HG03060 (cell line): ENCODE measurements at regions not wholly inside any gene's neighbourhood (a gene's known extent, or its start where the extent isn't known, plus 50 kb on each side); places are given as distances from the start of the nearest gene placed in this dataset.
"Not testable (repeated sequence)": the region's sequence is repeated elsewhere in the genome, so short reads cannot be mapped to it uniquely, and the experiment has no call there.

Experiments
- ATAC-seq: cut with Tn5 transposase; IDR thresholded peaks from one replicate; pipeline ENCODE4 v1.9.1; 2021; ENCODE audit warnings: low read depth, moderate number of reproducible peaks; ENCODE audit not compliant: unreplicated experiment

GRCh38 chr7:142698429-142698828 is 50.8 kb upstream of the PRSS1 start:
- no peak for ATAC-seq

GRCh38 chr7:142697270-142697669 is 52.0 kb upstream of the PRSS1 start:
- no peak for ATAC-seq

GRCh38 chr7:142696456-142697179 is 52.7 kb upstream of the PRSS1 start:
- ATAC-seq, result no peak

- ATAC-seq, result no peak
Measured at GRCh38 chr7:142693911-142694310, 55.4 kb upstream of the PRSS1 start.

- no peak for ATAC-seq
Measured at GRCh38 chr7:142690554-142691182, 58.6 kb upstream of the PRSS1 start.

GRCh38 chr7:142689439-142690120 is 59.7 kb upstream of the PRSS1 start:
- ATAC-seq, result no peak

- ATAC-seq, result no peak
Measured at GRCh38 chr7:142685877-142686508, 63.3 kb upstream of the PRSS1 start.

- ATAC-seq, result no peak
Measured at GRCh38 chr7:142681314-142682092, 67.8 kb upstream of the PRSS1 start.

- no peak for ATAC-seq
Measured at GRCh38 chr7:142671506-142671905, 77.8 kb upstream of the PRSS1 start.

GRCh38 chr7:142670511-142670910 is 78.8 kb upstream of the PRSS1 start:
- no peak for ATAC-seq

- no peak for ATAC-seq
Measured at GRCh38 chr7:142669074-142669654, 80.1 kb upstream of the PRSS1 start.

GRCh38 chr7:142668495-142668894 is 80.8 kb upstream of the PRSS1 start:
- no peak for ATAC-seq

GRCh38 chr7:142657376-142657775 is 91.9 kb upstream of the PRSS1 start:
- no peak for ATAC-seq

- ATAC-seq, result no peak
Measured at GRCh38 chr7:142654398-142654797, 94.9 kb upstream of the PRSS1 start.

- no peak for ATAC-seq
Measured at GRCh38 chr7:142647749-142648148, 101.5 kb upstream of the PRSS1 start.

- no peak for ATAC-seq
Measured at GRCh38 chr7:142646386-142647140, 102.7 kb upstream of the PRSS1 start.

GRCh38 chr7:142645777-142646176 is 103.5 kb upstream of the PRSS1 start:
- no peak for ATAC-seq

- ATAC-seq, result no peak
Measured at GRCh38 chr7:142642316-142642715, 107.0 kb upstream of the PRSS1 start.

GRCh38 chr7:142641252-142641651 is 108.0 kb upstream of the PRSS1 start:
- ATAC-seq, result not testable (repeated sequence)
